Mesendoderm (in vitro differentiated cells): ENCODE measurements at regions not wholly inside any gene's neighbourhood (a gene's known extent, or its start where the extent isn't known, plus 50 kb on each side); places are given as distances from the start of the nearest gene placed in this dataset.
A peak's percentile ranks its signal among the peaks of the same experiment; 100 is the strongest.

Source experiments
- DNase-seq: peaks from one replicate; pipeline ENCODE4 v3.0.0; 2013
- H2AK5ac ChIP-seq: 2 replicates; pipeline ENCODE4 v1.6.1; 2013; ENCODE audit warnings: low read length, inconsistent platforms
- H2BK120ac ChIP-seq: 2 replicates; pipeline ENCODE4 v1.6.1; 2013; ENCODE audit warnings: low read depth, mild to moderate bottlenecking, low read length, moderate library complexity, mixed read lengths
- H2BK15ac ChIP-seq: replicated peaks from 2 replicates; pipeline ENCODE4 v1.6.1; 2013; ENCODE audit warnings: low read depth, mild to moderate bottlenecking, moderate library complexity
- H2BK5ac ChIP-seq: 2 replicates; pipeline ENCODE4 v1.6.1; 2013; ENCODE audit warnings: low read length, inconsistent platforms
- H3K18ac ChIP-seq: 2 replicates; pipeline ENCODE4 v1.6.1; 2013; ENCODE audit warnings: mild to moderate bottlenecking, low read length, mixed read lengths
- H3K23ac ChIP-seq: one replicate; pipeline ENCODE4 v1.6.1; 2013; ENCODE audit warnings: low read length
- H3K27ac ChIP-seq: 2 replicates; pipeline ENCODE4 v1.5.1; 2013; ENCODE audit warnings: low read depth, mild to moderate bottlenecking, inconsistent platforms, low read length, moderate library complexity
- H3K27me3 ChIP-seq: 2 replicates; pipeline ENCODE4 v1.6.1; 2013; ENCODE audit warnings: low read length, control low read depth, mild to moderate bottlenecking, inconsistent platforms; ENCODE audit not compliant: insufficient read depth, poor library complexity
- H3K36me3 ChIP-seq: 2 replicates; pipeline ENCODE4 v1.6.1; 2013; ENCODE audit warnings: low read length, inconsistent platforms; ENCODE audit not compliant: control insufficient read depth, insufficient read depth
- H3K4ac ChIP-seq: one replicate; pipeline ENCODE4 v1.6.1; 2013; ENCODE audit warnings: low read depth, mild to moderate bottlenecking, low read length, moderate library complexity
- H3K4me1 ChIP-seq: 2 replicates; pipeline ENCODE4 v1.6.1; 2013; ENCODE audit warnings: low read depth, low read length, inconsistent platforms; ENCODE audit not compliant: control insufficient read depth
- H3K4me2 ChIP-seq: 2 replicates; pipeline ENCODE4 v1.6.1; 2013; ENCODE audit warnings: low read length
- H3K4me3 ChIP-seq: 2 replicates; pipeline ENCODE4 v1.5.1; 2013; ENCODE audit warnings: mild to moderate bottlenecking, low read length
- H3K56ac ChIP-seq: one replicate; pipeline ENCODE4 v1.6.1; 2013; ENCODE audit warnings: low read length
- H3K79me1 ChIP-seq: 2 replicates; pipeline ENCODE4 v1.6.1; 2013; ENCODE audit warnings: low read length, inconsistent platforms
- H3K79me2 ChIP-seq: 2 replicates; pipeline ENCODE4 v1.6.1; 2013; ENCODE audit warnings: mild to moderate bottlenecking, low read length; ENCODE audit not compliant: control insufficient read depth, insufficient read depth
- H3K9ac ChIP-seq: 2 replicates; pipeline ENCODE4 v1.6.1; 2013; ENCODE audit warnings: low read length, inconsistent platforms
- H4K5ac ChIP-seq: one replicate; pipeline ENCODE4 v1.6.1; 2013; ENCODE audit warnings: low read length
- H4K8ac ChIP-seq: one replicate; pipeline ENCODE4 v1.6.1; 2013; ENCODE audit warnings: low read depth, mild to moderate bottlenecking, control low read depth, low read length, moderate library complexity
- WGBS: extraction: QIAGEN DNeasy Blood & Tissue Kit; methylation state at CpG from one replicate; pipeline ENCODE4 v1.1.7; 2013; ENCODE audit warnings: low lambda C conversion rate, missing lambda C conversion rate; ENCODE audit not compliant: insufficient coverage; ENCODE audit errors: extremely low coverage; 5-methylcytosine and 5-hydroxymethylcytosine counted together

DNA sequence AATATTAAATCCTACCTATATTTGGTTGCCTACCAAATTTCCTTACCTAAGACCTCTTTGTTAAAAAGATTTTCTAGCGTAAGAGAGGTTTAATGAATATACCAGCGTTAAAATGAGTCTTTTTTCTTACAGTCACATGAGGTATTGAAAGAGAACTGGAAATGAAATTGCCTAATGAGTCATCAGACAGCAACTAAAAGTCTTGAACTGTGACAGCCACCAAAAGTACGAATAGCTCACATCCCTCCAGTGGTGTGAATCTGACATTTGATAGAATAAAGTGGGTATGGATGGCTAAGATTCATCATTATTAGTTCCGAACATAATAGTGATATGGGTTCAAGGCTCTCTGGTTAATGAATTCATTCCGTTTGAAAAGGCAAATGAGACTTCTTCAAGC, 1297.3 kb downstream of the AACS start:
- Histone ChIP-seq H3K56ac (no peak overlapping the region), H3K79me2 (no peaks in the 10 kb centered on the region), H2BK15ac (no peak overlapping the region), H3K79me1 (no peaks in the 10 kb centered on the region), H3K27ac (no peak overlapping the region), H2BK5ac (no peak overlapping the region), H3K27me3 (no peaks in the 10 kb centered on the region), H4K5ac (no peak overlapping the region), H3K4me2 (no peak overlapping the region), H2AK5ac (no peak overlapping the region), H3K23ac (no peak overlapping the region), H3K4ac (no peak overlapping the region), H4K8ac (no peak overlapping the region), H3K36me3 (no peaks in the 10 kb centered on the region), H3K4me1 (no peaks in the 10 kb centered on the region), H3K9ac (no peak overlapping the region), H3K18ac (no peak overlapping the region), H3K4me3 (no peak overlapping the region), H2BK120ac (no peak overlapping the region)
- DNase-seq, result no peak
- WGBS, result no CpG with 5 or more reads among the region's 5 CpGs

DNA sequence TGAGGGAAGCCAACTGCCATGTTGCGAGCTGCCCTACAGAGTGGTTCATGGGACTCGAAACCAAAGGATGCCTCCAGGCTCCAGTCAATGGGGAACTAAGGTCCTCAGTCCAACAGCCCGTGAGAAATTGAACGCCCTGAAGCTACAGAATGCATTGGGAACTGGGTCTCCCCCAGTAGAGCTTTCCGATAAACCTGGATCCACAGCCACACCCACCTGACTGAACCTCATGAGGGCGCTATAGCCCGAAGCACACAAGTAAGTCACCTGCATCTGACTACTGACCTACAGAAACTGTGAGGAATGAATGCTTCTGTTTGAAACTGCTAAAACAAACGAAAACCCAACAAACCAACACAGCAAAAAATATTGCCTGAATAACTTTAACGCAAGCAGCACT, 1297.7 kb downstream of the AACS start:
- Histone ChIP-seq H2BK15ac (no peak overlapping the region), H2AK5ac (no peak overlapping the region), H3K4me1 (no peaks in the 10 kb centered on the region), H3K4me3 (no peak overlapping the region), H3K9ac (no peak overlapping the region), H3K79me2 (no peaks in the 10 kb centered on the region), H3K56ac (no peak overlapping the region), H2BK120ac (no peak overlapping the region), H4K8ac (no peak overlapping the region), H2BK5ac (no peak overlapping the region), H3K27ac (no peak overlapping the region), H3K4me2 (no peak overlapping the region), H3K18ac (no peak overlapping the region), H3K4ac (no peak overlapping the region), H3K36me3 (no peaks in the 10 kb centered on the region), H4K5ac (no peak overlapping the region), H3K27me3 (no peaks in the 10 kb centered on the region), H3K23ac (no peak overlapping the region), H3K79me1 (no peaks in the 10 kb centered on the region)
- no CpG with 5 or more reads among the region's 9 CpGs for WGBS
- peak; percentile 65 for DNase-seq

DNA sequence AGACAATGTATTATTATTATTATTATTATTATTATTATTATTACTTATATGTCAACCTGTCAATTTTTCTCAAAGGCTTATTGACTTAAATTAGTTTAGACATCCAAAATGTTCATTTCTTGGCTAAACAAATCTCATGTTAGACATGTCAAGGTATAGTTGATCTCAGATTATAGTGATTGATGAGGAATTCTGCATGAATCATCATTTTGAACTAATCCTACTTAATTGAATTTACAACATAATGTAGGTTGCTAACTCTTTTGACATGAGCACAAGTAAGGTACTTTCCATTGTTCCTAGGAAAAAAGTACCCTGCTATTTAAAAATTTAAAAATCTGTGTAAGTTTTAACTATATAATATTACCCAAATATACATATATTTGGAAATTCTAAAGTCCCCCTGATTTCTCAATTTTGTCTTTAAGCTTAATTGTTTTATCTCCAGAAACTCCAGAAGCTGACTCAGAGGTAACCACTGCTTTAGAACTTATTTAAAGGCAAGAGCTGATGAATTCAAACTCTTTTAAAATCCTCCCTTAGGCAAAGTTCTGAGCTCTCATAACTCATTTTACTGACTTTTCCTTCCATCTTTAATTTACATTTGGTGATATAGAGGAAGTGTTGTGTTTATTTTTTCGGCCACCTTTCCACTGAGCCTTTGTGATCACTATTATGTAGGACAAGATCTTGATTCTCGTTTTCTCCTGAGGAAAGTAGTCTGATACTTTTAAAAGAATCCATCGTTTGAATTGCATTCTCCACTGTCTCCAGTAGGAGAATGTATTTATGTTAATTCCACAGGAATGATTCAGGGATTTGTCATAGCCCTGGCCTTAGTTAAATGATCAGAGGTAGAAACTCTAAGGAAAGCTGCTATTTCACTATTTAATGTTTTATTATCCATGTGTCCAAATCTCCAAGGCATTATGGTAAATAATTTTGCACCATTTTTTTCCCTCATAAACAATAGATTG, 1304.5 kb downstream of the AACS start:
- Histone ChIP-seq H3K27ac (no peak overlapping the region), H3K79me2 (no peaks in the 10 kb centered on the region), H4K8ac (no peak overlapping the region), H3K27me3 (no peaks in the 10 kb centered on the region), H3K36me3 (no peaks in the 10 kb centered on the region), H3K79me1 (no peaks in the 10 kb centered on the region), H3K23ac (no peak overlapping the region), H2AK5ac (no peak overlapping the region), H3K4me1 (no peaks in the 10 kb centered on the region), H2BK5ac (no peak overlapping the region), H2BK120ac (no peak overlapping the region), H3K9ac (no peak overlapping the region), H3K4me3 (no peak overlapping the region), H3K4ac (no peak overlapping the region), H3K4me2 (no peak overlapping the region), H4K5ac (no peak overlapping the region), H3K18ac (no peak overlapping the region), H2BK15ac (no peak overlapping the region), H3K56ac (no peak overlapping the region)
- no CpG with 5 or more reads among the region's 3 CpGs for WGBS
- DNase-seq, result peak; percentile 66

DNA sequence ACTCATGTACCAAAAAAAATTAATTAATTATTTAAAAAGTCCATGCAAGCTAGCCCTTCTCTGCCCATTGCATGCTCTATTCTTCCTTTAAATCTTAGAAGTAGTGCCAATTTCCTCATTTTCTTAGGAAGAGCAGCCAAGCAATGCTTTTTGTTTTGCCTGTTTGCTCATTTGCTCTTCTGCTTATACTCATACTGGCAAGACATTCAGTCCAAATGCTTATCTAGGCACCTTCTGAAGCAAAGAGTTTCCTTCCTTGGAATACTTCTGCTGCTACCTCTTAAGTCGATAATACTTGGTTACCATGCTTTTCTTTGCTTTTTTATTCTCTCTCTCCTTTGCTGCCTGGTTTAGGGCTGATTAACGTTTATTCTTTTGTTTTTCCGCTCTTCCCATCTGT, 1318.3 kb downstream of the AACS start:
- H4K5ac ChIP-seq, result no peak overlapping the region
- H3K36me3 ChIP-seq, result no peaks in the 10 kb centered on the region
- H3K4me3 ChIP-seq, result no peak overlapping the region
- H2BK120ac ChIP-seq, result no peak overlapping the region
- H3K18ac ChIP-seq, result no peak overlapping the region
- H2AK5ac ChIP-seq, result no peak overlapping the region
- no peaks in the 10 kb centered on the region for H3K79me2 ChIP-seq
- H3K27ac ChIP-seq, result no peak overlapping the region
- no peak for DNase-seq
- no peak overlapping the region for H3K23ac ChIP-seq
- H3K79me1 ChIP-seq, result no peaks in the 10 kb centered on the region
- no peaks in the 10 kb centered on the region for H3K27me3 ChIP-seq
- H3K56ac ChIP-seq, result no peak overlapping the region
- WGBS, result no CpG with 5 or more reads among the region's 3 CpGs
- H2BK15ac ChIP-seq, result no peak overlapping the region
- no peak overlapping the region for H3K9ac ChIP-seq
- no peak overlapping the region for H2BK5ac ChIP-seq
- no peak overlapping the region for H4K8ac ChIP-seq
- no peaks in the 10 kb centered on the region for H3K4me1 ChIP-seq
- no peak overlapping the region for H3K4ac ChIP-seq
- H3K4me2 ChIP-seq, result no peak overlapping the region

DNA sequence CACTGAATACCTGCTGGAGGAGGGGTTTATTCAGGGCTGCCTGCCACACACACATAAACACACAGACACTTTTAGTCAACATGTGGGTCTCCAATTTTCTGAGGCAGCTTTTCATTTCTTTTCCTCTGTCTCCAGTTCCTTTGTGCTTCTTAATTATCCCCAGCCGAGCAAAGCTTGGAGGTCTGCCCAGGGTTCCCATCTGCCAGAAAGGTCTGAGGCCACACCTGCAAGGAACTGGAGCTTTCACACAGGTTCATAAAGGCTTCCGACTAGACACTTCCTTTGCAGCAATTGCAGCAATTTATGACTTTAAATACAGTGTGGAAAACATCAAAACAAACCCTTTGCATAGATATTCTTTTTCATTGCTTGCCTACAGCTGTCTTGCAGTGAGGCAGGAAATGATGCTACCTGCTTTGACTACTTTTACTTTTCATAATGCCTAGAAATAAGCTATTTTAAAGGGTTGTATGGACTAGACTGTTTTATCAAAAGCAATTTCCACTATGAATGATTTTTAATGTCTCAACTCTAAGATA, 1318.9 kb downstream of the AACS start:
- Histone ChIP-seq H3K9ac (no peak overlapping the region), H2BK15ac (no peak overlapping the region), H3K27me3 (no peaks in the 10 kb centered on the region), H2BK120ac (no peak overlapping the region), H3K79me2 (no peaks in the 10 kb centered on the region), H3K18ac (no peak overlapping the region), H3K27ac (no peak overlapping the region), H3K4me2 (no peak overlapping the region), H4K8ac (no peak overlapping the region), H3K79me1 (no peaks in the 10 kb centered on the region), H3K56ac (no peak overlapping the region), H2BK5ac (no peak overlapping the region), H4K5ac (no peak overlapping the region), H3K36me3 (no peaks in the 10 kb centered on the region), H3K4ac (no peak overlapping the region), H2AK5ac (no peak overlapping the region), H3K4me3 (no peak overlapping the region), H3K23ac (no peak overlapping the region), H3K4me1 (no peaks in the 10 kb centered on the region)
- DNase-seq, result no peak
- WGBS, result no CpG with 5 or more reads among the region's 2 CpGs
